OCI-LY1 (cell line): ENCODE measurements at regions not wholly inside any gene's neighbourhood (a gene's known extent, or its start where the extent isn't known, plus 50 kb on each side); places are given as distances from the start of the nearest gene placed in this dataset.

ENCODE experiments used
- CTCF ChIP-seq: fragments of 200-600 bp; sonication (generic), shearing (Covaris generic); IDR thresholded peaks from 2 replicates; pipeline ENCODE4 v1.5.1; 2017; ENCODE audit warnings: mild to moderate bottlenecking, antibody characterized with exemption, low read length, moderate library complexity, mixed read lengths
- EZH2 ChIP-seq: fragments of 200-600 bp; sonication (generic), shearing (Covaris generic); IDR thresholded peaks from 2 replicates; pipeline ENCODE4 v1.8.0; 2017; ENCODE audit warnings: borderline replicate concordance, mixed run types, mild to moderate bottlenecking, antibody characterized with exemption, low read length, moderate library complexity, mixed read lengths

- TF ChIP-seq CTCF (no peak), EZH2 (no peak)
Measured at GRCh38 chr5:136605638-136606037, 240.3 kb upstream of the TRPC7 start.
